ENCODE measurements at regions not wholly inside any gene's neighbourhood (a gene's known extent, or its start where the extent isn't known, plus 50 kb on each side); places are given as distances from the start of the nearest gene placed in this dataset.

DNA sequence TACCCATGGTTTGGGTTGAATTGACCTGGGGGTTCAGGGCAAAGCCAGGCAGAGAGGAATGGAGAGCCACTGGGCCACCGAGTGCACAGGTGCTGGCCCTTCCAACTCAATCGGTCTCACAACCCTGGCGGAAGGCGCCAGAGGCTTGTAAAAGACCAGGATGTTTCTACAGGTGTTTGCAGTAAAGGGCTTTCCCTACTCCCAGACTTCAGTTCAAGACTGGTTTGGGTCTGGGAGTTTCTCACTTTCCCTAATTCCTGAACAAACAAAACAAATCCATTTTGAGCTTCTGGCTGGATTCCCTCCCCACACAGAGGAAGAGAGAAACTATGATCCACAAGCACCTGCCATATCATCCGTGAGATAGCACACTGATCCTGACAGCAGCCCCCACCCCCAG, 125.2 kb upstream of the KLF4 start:
- BruUV-seq (replicated peaks): no TSS peak
- no peak overlapping the region for H3K27ac Mint-ChIP-seq (ENCODE audit: low read depth, unreplicated experiment)
- no peaks in the 10 kb centered on the region for H3K4me1 Mint-ChIP-seq (ENCODE audit: insufficient read depth, unreplicated experiment)
- no peaks in the 10 kb centered on the region for H3K9me3 Mint-ChIP-seq (ENCODE audit: unreplicated experiment)
- POLR2A ChIA-PET: no interaction called here
- DNase-seq (ENCODE audit: unreplicated experiment): no peak
- H3K27me3 Mint-ChIP-seq (ENCODE audit: insufficient read depth, unreplicated experiment): no peaks in the 10 kb centered on the region
- intact Hi-C loops (cut with micrococcal nuclease): no loop called here
- H3K36me3 Mint-ChIP-seq (ENCODE audit: insufficient read depth, unreplicated experiment): no peaks in the 10 kb centered on the region
- TF ChIP-seq, protein P1, sequence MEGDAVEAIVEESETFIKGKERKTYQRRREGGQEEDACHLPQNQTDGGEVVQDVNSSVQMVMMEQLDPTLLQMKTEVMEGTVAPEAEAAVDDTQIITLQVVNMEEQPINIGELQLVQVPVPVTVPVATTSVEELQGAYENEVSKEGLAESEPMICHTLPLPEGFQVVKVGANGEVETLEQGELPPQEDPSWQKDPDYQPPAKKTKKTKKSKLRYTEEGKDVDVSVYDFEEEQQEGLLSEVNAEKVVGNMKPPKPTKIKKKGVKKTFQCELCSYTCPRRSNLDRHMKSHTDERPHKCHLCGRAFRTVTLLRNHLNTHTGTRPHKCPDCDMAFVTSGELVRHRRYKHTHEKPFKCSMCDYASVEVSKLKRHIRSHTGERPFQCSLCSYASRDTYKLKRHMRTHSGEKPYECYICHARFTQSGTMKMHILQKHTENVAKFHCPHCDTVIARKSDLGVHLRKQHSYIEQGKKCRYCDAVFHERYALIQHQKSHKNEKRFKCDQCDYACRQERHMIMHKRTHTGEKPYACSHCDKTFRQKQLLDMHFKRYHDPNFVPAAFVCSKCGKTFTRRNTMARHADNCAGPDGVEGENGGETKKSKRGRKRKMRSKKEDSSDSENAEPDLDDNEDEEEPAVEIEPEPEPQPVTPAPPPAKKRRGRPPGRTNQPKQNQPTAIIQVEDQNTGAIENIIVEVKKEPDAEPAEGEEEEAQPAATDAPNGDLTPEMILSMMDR (IDR thresholded peaks at IDR 0.05; ENCODE audit: unreplicated experiment): no peak
- CTCF ChIA-PET: interaction anchor here (0.7 to 1.4 kb wide), 2 partner anchors 9 to 116 kb away, joined by 3 to 5 read pairs; no protein-coding TSS in a partner anchor
- H3K4me3 Mint-ChIP-seq (ENCODE audit: unreplicated experiment): no peak overlapping the region

DNA sequence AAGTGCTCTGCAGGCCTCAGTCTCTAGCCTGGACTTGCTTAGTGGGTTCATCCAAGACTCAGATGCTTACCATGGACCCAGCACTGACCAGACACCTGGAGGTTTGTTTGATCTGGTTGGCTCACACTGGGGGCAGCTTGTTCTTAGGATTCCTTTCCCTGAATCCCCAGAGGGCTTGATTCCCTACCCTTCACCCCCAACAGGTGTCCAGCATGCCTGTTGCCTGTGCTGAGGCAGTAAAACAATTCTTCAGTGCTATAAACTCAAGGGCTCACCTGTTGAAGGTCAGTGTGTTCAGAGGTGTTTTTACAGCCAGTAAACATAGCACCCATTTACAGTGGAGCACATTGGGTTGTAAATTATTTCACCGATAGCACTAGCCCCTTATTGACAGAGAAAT, 123.8 kb upstream of the KLF4 start:
- no peaks in the 10 kb centered on the region for H3K9me3 Mint-ChIP-seq (ENCODE audit: unreplicated experiment)
- intact Hi-C loops (cut with micrococcal nuclease): no loop called here
- CTCF ChIA-PET: no interaction called here
- DNase-seq (ENCODE audit: unreplicated experiment): no peak
- H3K27ac Mint-ChIP-seq (ENCODE audit: low read depth, unreplicated experiment): no peak overlapping the region
- no peaks in the 10 kb centered on the region for H3K36me3 Mint-ChIP-seq (ENCODE audit: insufficient read depth, unreplicated experiment)
- no TSS peak for BruUV-seq (replicated peaks)
- no peak overlapping the region for H3K4me3 Mint-ChIP-seq (ENCODE audit: unreplicated experiment)
- H3K27me3 Mint-ChIP-seq (ENCODE audit: insufficient read depth, unreplicated experiment): no peaks in the 10 kb centered on the region
- no peaks in the 10 kb centered on the region for H3K4me1 Mint-ChIP-seq (ENCODE audit: insufficient read depth, unreplicated experiment)
- TF ChIP-seq, protein P1 (IDR thresholded peaks at IDR 0.05; ENCODE audit: unreplicated experiment): no peak
- POLR2A ChIA-PET: no interaction called here

DNA sequence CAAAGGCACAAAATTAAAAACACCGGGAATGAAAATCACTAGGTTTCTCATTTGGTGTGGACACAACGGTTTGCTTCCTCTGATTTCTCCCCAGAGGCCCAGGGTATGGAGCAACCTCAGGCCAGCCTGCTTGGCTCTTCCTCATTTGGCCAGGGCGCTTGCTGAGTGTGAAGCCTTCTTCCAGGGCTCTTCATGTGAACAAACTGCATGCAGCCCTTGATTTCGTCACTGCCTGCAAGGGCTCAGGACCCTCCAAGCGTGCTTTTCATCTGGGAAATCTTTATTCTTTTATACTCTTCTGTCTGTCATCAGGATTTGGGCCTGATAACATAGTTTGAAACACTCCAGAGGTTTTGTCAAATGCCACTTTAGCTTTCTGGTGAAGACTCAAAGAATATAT, 122.6 kb upstream of the KLF4 start:
- CTCF ChIA-PET: interaction anchor here (0.7 kb wide), 1 partner anchor 10 kb away, joined by 3 read pairs; no protein-coding TSS in a partner anchor
- Mint-ChIP-seq H3K27ac (ENCODE audit: low read depth, unreplicated experiment) (no peak overlapping the region), H3K4me1 (ENCODE audit: insufficient read depth, unreplicated experiment) (no peaks in the 10 kb centered on the region), H3K27me3 (ENCODE audit: insufficient read depth, unreplicated experiment) (no peaks in the 10 kb centered on the region), H3K36me3 (ENCODE audit: insufficient read depth, unreplicated experiment) (no peaks in the 10 kb centered on the region), H3K9me3 (ENCODE audit: unreplicated experiment) (no peaks in the 10 kb centered on the region), H3K4me3 (ENCODE audit: unreplicated experiment) (no peak overlapping the region)
- BruUV-seq (replicated peaks): no TSS peak
- intact Hi-C loops (cut with micrococcal nuclease): no loop called here
- DNase-seq (ENCODE audit: unreplicated experiment): no peak
- TF ChIP-seq, protein P1 (IDR thresholded peaks at IDR 0.05; ENCODE audit: unreplicated experiment): no peak
- POLR2A ChIA-PET: no interaction called here

DNA sequence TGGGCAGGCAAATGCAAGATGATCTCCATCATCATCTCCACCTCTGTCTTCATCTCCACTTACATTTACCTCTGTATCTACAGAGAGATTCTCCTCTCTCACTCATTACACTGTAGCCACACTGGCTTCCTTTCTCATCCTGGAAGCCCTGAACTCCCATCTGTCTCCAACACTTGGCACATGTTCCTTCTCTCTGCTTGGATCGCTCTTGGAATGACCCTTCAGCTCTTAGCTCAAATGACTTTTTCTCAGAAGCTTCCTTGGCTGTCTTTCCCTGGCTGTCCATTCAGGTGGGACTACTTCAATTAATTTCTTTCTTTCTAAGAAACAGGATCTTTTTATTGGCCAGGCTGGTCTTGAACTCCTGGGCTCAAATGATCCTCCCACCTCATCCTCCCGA, 120.0 kb upstream of the KLF4 start:
- Mint-ChIP-seq H3K27ac (ENCODE audit: low read depth, unreplicated experiment) (no peak overlapping the region), H3K4me3 (ENCODE audit: unreplicated experiment) (no peak overlapping the region), H3K9me3 (ENCODE audit: unreplicated experiment) (no peaks in the 10 kb centered on the region), H3K4me1 (ENCODE audit: insufficient read depth, unreplicated experiment) (no peaks in the 10 kb centered on the region), H3K27me3 (ENCODE audit: insufficient read depth, unreplicated experiment) (no peaks in the 10 kb centered on the region), H3K36me3 (ENCODE audit: insufficient read depth, unreplicated experiment) (no peaks in the 10 kb centered on the region)
- DNase-seq (ENCODE audit: unreplicated experiment): no peak
- intact Hi-C loops (cut with micrococcal nuclease): no loop called here
- no TSS peak for BruUV-seq (replicated peaks)
- CTCF ChIA-PET: interaction anchor here (0.5 to 0.8 kb wide), 3 partner anchors 9 to 1132 kb away, joined by 3 to 5 read pairs (median 3); no protein-coding TSS in a partner anchor
- POLR2A ChIA-PET: no interaction called here
- TF ChIP-seq, protein P1 (IDR thresholded peaks at IDR 0.05; ENCODE audit: unreplicated experiment): no peak
